Prostate gland (tissue), 2 donors: ENCODE measurements at regions not wholly inside any gene's neighbourhood (a gene's known extent, or its start where the extent isn't known, plus 50 kb on each side); places are given as distances from the start of the nearest gene placed in this dataset.

Experiments used
- POLR2A ChIP-seq: fragments of 450-650 bp; IDR thresholded peaks from one replicate; pipeline ENCODE4 v1.6.1; 2016; ENCODE audit warnings: antibody characterized with exemption, mild to moderate bottlenecking
- POLR2AphosphoS5 ChIP-seq: sonication (generic); formaldehyde crosslinking; IDR thresholded peaks from one replicate; pipeline ENCODE4 v1.6.1; 2017; ENCODE audit warnings: antibody characterized with exemption
- TF ChIP-seq, protein P1 (sequence below), 4 experiments: fragments of 200-600 bp in 2 of 4; fragments of 450-650 bp in 2 of 4; sonication (generic) in 2 of 4; IDR thresholded peaks; 1 replicate in 3 of 4; 2 replicates in 1 of 4; pipeline ENCODE4 v1.5.1; 2016 to 2019; ENCODE audit warnings: antibody characterized with exemption in 4 of 4, mild to moderate bottlenecking in 2 of 4, moderate library complexity in 2 of 4

DNA sequence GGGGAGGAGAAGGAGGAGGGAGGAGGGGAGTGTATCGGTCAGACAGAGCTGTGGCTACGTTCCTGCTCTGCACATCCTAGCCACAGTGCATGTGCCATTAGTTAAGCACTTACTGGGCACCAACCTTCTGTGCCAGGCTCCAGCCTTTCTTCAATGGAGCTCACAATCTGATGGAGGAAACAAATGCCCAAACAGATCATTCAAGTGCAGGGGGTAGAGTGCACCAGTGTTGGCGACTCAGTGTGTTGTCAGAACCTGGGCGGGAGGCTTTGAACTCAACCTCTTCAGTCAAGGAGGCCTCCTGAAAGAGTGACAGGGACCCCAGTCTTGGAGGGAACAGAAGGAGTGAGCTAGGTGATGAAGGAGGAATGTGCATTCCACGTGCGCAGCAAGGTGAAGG lies 51.9 kb upstream of the SHB start:
- TF ChIP-seq POLR2A (no peak), POLR2AphosphoS5 (no peak)
- TF ChIP-seq, protein P1, sequence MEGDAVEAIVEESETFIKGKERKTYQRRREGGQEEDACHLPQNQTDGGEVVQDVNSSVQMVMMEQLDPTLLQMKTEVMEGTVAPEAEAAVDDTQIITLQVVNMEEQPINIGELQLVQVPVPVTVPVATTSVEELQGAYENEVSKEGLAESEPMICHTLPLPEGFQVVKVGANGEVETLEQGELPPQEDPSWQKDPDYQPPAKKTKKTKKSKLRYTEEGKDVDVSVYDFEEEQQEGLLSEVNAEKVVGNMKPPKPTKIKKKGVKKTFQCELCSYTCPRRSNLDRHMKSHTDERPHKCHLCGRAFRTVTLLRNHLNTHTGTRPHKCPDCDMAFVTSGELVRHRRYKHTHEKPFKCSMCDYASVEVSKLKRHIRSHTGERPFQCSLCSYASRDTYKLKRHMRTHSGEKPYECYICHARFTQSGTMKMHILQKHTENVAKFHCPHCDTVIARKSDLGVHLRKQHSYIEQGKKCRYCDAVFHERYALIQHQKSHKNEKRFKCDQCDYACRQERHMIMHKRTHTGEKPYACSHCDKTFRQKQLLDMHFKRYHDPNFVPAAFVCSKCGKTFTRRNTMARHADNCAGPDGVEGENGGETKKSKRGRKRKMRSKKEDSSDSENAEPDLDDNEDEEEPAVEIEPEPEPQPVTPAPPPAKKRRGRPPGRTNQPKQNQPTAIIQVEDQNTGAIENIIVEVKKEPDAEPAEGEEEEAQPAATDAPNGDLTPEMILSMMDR (IDR thresholded peaks at IDR 0.05): no peak
